RWPE1 (cell line): ENCODE measurements at regions not wholly inside any gene's neighbourhood (a gene's known extent, or its start where the extent isn't known, plus 50 kb on each side); places are given as distances from the start of the nearest gene placed in this dataset.

Experiments
- CTCF ChIA-PET: fragments of 350-600 bp; sonication (Branson Sonifier 250); formaldehyde crosslinking; extraction: SDS; loops from one replicate; lab custom pipeline; 2021; lab: Yijun Ruan, JAX
- POLR2A ChIA-PET: fragments of 400-600 bp; formaldehyde crosslinking; extraction: SDS; loops from one replicate; lab custom pipeline; 2020; ENCODE audit warnings: antibody characterized with exemption; ENCODE audit not compliant: low non-redundant PET; lab: Yijun Ruan, JAX
- DNase-seq: peaks from one replicate; pipeline ENCODE4 v3.0.0; 2012; ENCODE audit warnings: low spot score
- H3K27ac ChIP-seq: fragments of 450-650 bp; 2 replicates; pipeline ENCODE4 v1.5.1; 2017
- TF ChIP-seq, protein P1 (sequence below): fragments of 450-650 bp; conservative IDR thresholded peaks from 2 replicates; pipeline ENCODE4 v1.5.1; 2017; ENCODE audit warnings: low read depth, mild to moderate bottlenecking

DNA sequence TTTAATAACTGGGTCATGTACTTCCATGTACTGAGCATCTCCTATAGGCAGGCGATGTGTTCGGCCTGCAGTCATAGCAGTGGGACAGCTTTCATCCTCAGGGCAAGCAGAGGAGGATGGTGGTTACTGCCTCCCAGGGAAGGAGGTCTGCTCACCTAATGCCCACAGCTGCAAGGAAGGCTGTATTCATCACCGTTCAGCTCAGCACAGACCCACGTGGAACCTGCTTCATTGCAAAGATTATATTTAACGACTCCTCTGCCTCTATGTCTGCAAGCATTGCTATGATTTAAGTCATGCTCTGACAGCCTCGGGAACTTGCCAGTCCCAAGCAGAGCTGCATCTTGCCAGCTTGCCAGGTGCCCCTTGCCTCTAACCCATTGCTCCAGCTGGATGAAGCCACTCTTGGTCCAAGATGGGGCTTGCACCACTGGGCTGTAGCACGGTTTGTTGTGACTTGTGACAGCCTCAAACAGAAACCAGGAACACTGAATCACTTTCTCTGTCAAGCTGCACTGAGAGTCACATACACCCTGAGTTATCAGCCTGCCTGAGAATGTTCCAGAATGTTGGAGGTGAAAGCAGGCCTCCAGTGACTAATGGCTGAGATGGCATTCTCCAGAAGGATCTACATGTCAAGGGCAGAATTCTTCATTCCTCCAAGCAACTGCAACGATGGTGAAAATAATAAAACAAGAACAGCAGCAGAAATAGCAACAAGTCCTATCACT is 651.1 kb upstream of the ID2 start:
- H3K27ac ChIP-seq: no peak overlapping the region
- TF ChIP-seq, protein P1, sequence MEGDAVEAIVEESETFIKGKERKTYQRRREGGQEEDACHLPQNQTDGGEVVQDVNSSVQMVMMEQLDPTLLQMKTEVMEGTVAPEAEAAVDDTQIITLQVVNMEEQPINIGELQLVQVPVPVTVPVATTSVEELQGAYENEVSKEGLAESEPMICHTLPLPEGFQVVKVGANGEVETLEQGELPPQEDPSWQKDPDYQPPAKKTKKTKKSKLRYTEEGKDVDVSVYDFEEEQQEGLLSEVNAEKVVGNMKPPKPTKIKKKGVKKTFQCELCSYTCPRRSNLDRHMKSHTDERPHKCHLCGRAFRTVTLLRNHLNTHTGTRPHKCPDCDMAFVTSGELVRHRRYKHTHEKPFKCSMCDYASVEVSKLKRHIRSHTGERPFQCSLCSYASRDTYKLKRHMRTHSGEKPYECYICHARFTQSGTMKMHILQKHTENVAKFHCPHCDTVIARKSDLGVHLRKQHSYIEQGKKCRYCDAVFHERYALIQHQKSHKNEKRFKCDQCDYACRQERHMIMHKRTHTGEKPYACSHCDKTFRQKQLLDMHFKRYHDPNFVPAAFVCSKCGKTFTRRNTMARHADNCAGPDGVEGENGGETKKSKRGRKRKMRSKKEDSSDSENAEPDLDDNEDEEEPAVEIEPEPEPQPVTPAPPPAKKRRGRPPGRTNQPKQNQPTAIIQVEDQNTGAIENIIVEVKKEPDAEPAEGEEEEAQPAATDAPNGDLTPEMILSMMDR: no peak
- CTCF ChIA-PET: no interaction called here
- POLR2A ChIA-PET: no interaction called here
- no peak for DNase-seq

DNA sequence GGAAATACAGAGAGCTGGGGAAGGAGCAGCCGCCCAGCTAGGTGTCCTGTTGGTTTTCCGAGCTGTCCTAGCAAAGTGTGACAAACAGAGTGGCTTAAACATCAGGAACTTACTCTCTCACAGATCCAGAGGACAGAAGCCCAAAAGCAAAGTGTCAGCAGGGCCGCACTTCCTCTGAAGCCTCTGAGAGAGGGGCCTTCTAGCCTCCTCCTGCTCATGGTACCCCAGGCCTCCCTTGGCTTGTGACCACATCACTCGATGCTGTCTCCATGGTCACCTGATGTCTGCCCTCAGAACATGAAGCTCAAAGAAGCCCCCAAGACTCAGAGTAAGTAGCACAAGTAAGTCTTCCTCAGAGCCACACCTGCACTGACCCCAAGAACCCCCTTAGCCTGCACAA is 650.5 kb upstream of the ID2 start:
- ChIA-PET POLR2A (no interaction called here), CTCF (no interaction called here)
- DNase-seq: no peak
- H3K27ac ChIP-seq: no peak overlapping the region
- TF ChIP-seq, protein P1: no peak

DNA sequence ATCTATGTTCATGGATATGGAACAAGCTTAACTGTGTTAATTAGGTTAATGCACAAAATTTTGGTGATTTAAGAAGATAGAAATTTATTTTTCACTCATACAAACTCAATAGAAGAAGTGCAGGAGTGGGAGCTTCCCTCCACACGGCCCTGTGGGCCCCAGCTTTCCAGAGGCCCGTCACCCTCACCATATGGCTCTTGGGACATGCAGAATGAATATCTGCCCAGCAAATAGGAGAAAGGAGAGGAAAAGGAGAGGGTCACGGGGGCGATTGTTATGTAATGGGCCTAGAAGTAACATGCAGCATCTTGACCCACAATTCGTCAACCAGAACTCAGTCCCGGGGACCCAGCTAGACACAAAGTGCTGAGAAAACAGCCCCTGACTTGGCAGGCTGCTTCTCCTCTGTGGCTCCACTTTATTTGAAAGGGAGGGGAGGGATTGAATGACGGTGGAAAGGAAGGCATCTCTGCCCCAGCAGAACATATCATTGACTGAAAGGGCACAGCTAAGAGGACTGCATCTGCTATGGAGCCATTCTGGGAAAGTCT is 648.2 kb upstream of the ID2 start:
- TF ChIP-seq, protein P1: no peak
- ChIA-PET CTCF (no interaction called here), POLR2A (no interaction called here)
- DNase-seq: no peak
- H3K27ac ChIP-seq: no peak overlapping the region

DNA sequence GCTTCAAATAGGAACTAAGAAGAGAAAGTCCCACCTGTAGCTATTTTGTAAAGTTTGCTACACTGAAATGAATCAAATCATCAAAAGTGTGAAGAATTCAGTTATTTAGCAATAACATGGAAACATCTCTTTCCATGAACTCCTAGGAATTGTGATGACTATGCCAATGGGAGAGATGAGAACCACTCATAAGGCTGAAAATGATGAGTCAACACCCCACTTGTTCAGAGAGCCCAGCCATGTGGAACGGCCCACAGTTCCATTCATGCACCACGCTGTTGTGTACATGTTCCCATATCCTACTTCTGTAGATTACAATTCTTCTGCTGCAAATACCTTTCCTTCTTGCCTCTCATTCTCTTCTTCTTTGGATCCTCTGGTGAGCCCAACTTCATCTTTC is 645.5 kb upstream of the ID2 start:
- CTCF ChIA-PET: no interaction called here
- no peak for DNase-seq
- POLR2A ChIA-PET: no interaction called here
- TF ChIP-seq, protein P1: no peak
- no peak overlapping the region for H3K27ac ChIP-seq

DNA sequence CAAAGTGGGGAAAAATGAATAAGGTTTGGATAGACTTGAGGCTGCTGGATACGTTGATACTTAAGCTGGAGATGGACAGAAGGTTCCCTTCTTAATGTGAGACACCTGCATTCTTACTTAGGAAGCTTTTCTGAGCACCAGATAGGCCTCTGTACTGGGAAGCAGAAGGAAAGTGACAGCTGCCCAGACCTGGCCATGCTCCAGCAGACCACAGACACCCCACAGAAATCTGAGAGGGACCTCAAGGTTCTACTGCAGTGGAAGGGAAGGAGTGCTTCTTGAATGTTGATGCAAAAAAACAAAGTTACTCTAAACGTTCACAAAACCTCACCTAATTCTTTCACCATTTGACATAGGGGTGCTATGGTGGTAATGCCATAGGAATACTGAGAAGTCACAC is 642.1 kb upstream of the ID2 start:
- ChIA-PET CTCF (interaction anchor here (0.6 kb wide), 2 partner anchors 249 to 902 kb away, joined by 4 read pairs; no protein-coding TSS in a partner anchor), POLR2A (no interaction called here)

DNA sequence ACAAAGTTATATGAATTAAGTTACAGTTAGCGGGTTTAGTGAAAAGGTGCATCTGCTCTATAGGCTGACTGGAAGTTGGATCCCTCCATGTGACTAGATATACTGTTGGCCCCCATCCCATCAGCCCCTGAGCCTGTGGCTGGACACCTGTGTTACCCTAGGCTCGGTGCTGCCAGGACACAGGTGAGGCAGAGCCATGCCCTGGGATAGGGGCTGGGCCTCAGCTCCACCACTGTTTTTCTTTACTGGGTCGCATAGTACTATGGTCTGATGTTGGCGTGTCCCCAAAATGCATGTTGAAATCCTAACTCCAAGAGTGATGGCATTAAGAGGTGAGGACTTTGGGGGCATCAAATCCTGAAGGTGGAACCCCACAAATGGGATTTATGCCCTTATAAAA is 638.6 kb upstream of the ID2 start:
- no peak overlapping the region for H3K27ac ChIP-seq
- TF ChIP-seq, protein P1: no peak
- ChIA-PET CTCF (no interaction called here), POLR2A (no interaction called here)
- DNase-seq: no peak

More for the DNA sequence above, 642.1 kb upstream of the ID2 start:
- H3K27ac ChIP-seq: no peak overlapping the region
- TF ChIP-seq, protein P1: no peak
- DNase-seq: no peak
